Vagina (tissue), 2 donors: ENCODE measurements at regions not wholly inside any gene's neighbourhood (a gene's known extent, or its start where the extent isn't known, plus 50 kb on each side); places are given as distances from the start of the nearest gene placed in this dataset.

Experiments
- CTCF ChIP-seq, 3 experiments: fragments of 450-650 bp in 2 of 3; fragments of 200-600 bp in 1 of 3; sonication (generic) in 1 of 3; IDR thresholded peaks; one replicate each; pipeline ENCODE4 v1.5.1; 2017 to 2019; ENCODE audit warnings: antibody characterized with exemption in 3 of 3, mild to moderate bottlenecking in 2 of 3, moderate library complexity in 2 of 3
- POLR2A ChIP-seq, 2 donors: fragments of 450-650 bp; IDR thresholded peaks; one replicate each; pipeline ENCODE4 v1.6.1; 2017; ENCODE audit warnings: antibody characterized with exemption in 2 of 2, mild to moderate bottlenecking in 2 of 2, moderate library complexity in 2 of 2

GRCh38 chr5:38124321-38124720 lies 134.0 kb upstream of the EGFLAM start:
- TF ChIP-seq POLR2A (IDR thresholded peaks at IDR 0.05), result no peak
- no peak for TF ChIP-seq CTCF (IDR thresholded peaks at IDR 0.05)
